Sigmoid colon (tissue), 6 donors: ENCODE measurements at regions not wholly inside any gene's neighbourhood (a gene's known extent, or its start where the extent isn't known, plus 50 kb on each side); places are given as distances from the start of the nearest gene placed in this dataset.

Experiments
- DNase-seq: peaks from one replicate; pipeline ENCODE4 v3.0.0-alpha.2; 2019
- H3K27ac ChIP-seq, 4 donors: fragments of 200-600 bp; sonication (generic); one replicate each; pipeline ENCODE4 v1.5.1; 2016 to 2019; ENCODE audit warnings: mild to moderate bottlenecking in 1 of 4
- H3K27me3 ChIP-seq, 3 donors: fragments of 200-600 bp; sonication (generic); one replicate each; pipeline ENCODE4 v1.5.1; 2019; ENCODE audit warnings: mild to moderate bottlenecking in 1 of 3
- H3K36me3 ChIP-seq, 4 donors: fragments of 200-600 bp; sonication (generic); one replicate each; pipeline ENCODE4 v1.5.1; 2016 to 2019
- H3K4me1 ChIP-seq, 4 donors: fragments of 200-600 bp; sonication (generic); one replicate each; pipeline ENCODE4 v1.5.1; 2017 to 2019
- H3K4me3 ChIP-seq, 4 donors: fragments of 200-600 bp; sonication (generic); one replicate each; pipeline ENCODE4 v1.5.1; 2017 to 2019; ENCODE audit warnings: mild to moderate bottlenecking in 2 of 4, moderate library complexity in 1 of 4
- H3K9me3 ChIP-seq, 4 donors: fragments of 200-600 bp in 3 of 4; sonication (generic) in 3 of 4; one replicate each; pipeline versions ENCODE4 v1.5.1 to v1.6.1; 2013 to 2019
- CTCF ChIP-seq, 4 experiments: fragments of 450-650 bp in 3 of 4; fragments of 200-600 bp in 1 of 4; IDR thresholded peaks; one replicate each; pipeline ENCODE4 v1.5.1; 2016 to 2019; ENCODE audit warnings: antibody characterized with exemption in 4 of 4, mild to moderate bottlenecking in 3 of 4, moderate library complexity in 2 of 4
- EP300 ChIP-seq, 4 donors: sonication (generic); formaldehyde crosslinking; IDR thresholded peaks; one replicate each; pipeline ENCODE4 v1.6.1; 2017; ENCODE audit warnings: antibody characterized with exemption in 4 of 4
- POLR2A ChIP-seq, 2 donors: fragments of 450-650 bp; IDR thresholded peaks; one replicate each; pipeline ENCODE4 v1.6.1; 2016; ENCODE audit warnings: antibody characterized with exemption in 2 of 2, mild to moderate bottlenecking in 2 of 2, moderate library complexity in 2 of 2
- POLR2AphosphoS5 ChIP-seq, 4 donors: sonication (generic); formaldehyde crosslinking; IDR thresholded peaks; one replicate each; pipeline ENCODE4 v1.6.1; 2017; ENCODE audit warnings: antibody characterized with exemption in 4 of 4
- WGBS, 2 donors: extraction: QIAGEN DNeasy Blood & Tissue Kit; methylation state at CpG; one replicate each; pipeline ENCODE4 v1.1.7; 2013; 5-methylcytosine and 5-hydroxymethylcytosine counted together
- intact Hi-C: fragments of 100-400 bp; cut with DNase I; formaldehyde crosslinking; loops from one replicate; pipeline ENCODE4 v1.15.1; 2023
- donor health status: healthy with polysubstance abuse.
- donor health status: healthy.

GRCh38 chr15:39494462-39494861 lies 86.4 kb upstream of the THBS1 start:
- peaks cover 0 to 85% (median 72%) of the 10 kb centered on the region in 4 donors for H3K4me1 ChIP-seq
- H3K27me3 ChIP-seq: no peaks in the 10 kb centered on the region
- 58 to 87% methylated on average over 2 of the region's 2 CpGs for WGBS, 2 donors
- H3K27ac ChIP-seq: no peak overlapping the region
- H3K9me3 ChIP-seq: no peaks in the 10 kb centered on the region
- DNase-seq: no peak
- no peak for TF ChIP-seq CTCF (IDR thresholded peaks at IDR 0.05)
- TF ChIP-seq POLR2A (IDR thresholded peaks at IDR 0.05): no peak
- TF ChIP-seq POLR2AphosphoS5 (IDR thresholded peaks at IDR 0.05): no peak
- TF ChIP-seq EP300 (IDR thresholded peaks at IDR 0.05): no peak
- no peak overlapping the region for H3K4me3 ChIP-seq
- intact Hi-C loops: loop anchor here (5.0 kb wide), 3 partner anchors 83 to 297 kb away; no protein-coding TSS in a partner anchor
- H3K36me3 ChIP-seq: no peaks in the 10 kb centered on the region

DNA sequence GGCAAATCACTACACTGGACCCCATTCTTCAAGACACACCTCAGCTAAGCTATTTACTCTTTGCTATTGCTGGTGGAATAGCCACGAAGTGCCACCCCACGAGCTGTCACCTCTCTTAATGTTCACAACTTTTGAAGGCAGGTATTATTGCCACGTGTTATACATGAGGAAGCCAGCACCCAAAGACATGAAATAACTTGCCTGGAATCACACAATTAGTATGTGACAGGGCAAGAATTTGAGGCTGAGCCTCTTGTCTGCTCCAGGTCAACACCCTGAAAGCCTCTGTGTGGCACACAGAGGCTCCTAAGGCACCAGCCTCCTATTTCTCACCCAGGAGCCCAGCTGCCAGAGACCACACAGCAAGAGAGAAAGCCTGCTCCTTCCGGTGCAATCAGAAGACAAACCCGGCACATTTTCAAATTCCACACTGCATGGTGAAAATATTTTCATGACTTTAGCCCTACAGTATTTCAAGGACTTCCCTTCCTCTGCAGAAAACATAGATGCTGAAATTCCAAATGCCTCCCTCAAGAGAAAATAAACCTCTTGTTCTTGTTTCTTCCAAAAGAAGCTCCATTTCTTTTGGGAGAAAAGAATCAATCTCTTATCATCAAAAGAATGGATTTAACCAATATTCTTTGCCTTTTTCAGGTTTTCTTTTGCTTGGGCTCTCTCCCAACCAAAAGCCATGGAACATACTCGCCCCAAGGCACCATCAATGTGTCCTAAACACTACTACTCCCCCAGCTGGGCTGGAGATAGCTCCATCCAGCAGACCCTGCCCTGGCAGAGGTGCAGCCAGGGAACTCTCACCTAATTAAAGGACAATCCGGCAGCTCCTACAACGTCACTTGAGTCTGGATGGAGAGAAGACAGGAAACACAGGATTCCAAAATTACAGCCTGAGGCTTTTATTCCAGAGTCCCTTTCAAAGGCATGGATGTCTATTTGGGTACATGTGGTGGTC lies 84.7 kb upstream of the THBS1 start:
- peak overlapping the region; percentile 17 to 79 (median 55) for H3K27ac ChIP-seq
- intact Hi-C loops: no loop called here
- H3K36me3 ChIP-seq: no peaks in the 10 kb centered on the region
- DNase-seq: no peak
- H3K4me3 ChIP-seq: no peak overlapping the region
- H3K4me1 ChIP-seq: peaks cover 0 to 74% (median 57%) of the 10 kb centered on the region in 4 donors
- no peaks in the 10 kb centered on the region for H3K9me3 ChIP-seq
- H3K27me3 ChIP-seq: no peaks in the 10 kb centered on the region
- no peak for TF ChIP-seq CTCF (IDR thresholded peaks at IDR 0.05)
- no peak for TF ChIP-seq POLR2AphosphoS5 (IDR thresholded peaks at IDR 0.05)
- TF ChIP-seq EP300 (IDR thresholded peaks at IDR 0.05): no peak
- no peak for TF ChIP-seq POLR2A (IDR thresholded peaks at IDR 0.05)
- WGBS, 2 donors: 62 to 65% methylated on average over 8 of the region's 8 CpGs

DNA sequence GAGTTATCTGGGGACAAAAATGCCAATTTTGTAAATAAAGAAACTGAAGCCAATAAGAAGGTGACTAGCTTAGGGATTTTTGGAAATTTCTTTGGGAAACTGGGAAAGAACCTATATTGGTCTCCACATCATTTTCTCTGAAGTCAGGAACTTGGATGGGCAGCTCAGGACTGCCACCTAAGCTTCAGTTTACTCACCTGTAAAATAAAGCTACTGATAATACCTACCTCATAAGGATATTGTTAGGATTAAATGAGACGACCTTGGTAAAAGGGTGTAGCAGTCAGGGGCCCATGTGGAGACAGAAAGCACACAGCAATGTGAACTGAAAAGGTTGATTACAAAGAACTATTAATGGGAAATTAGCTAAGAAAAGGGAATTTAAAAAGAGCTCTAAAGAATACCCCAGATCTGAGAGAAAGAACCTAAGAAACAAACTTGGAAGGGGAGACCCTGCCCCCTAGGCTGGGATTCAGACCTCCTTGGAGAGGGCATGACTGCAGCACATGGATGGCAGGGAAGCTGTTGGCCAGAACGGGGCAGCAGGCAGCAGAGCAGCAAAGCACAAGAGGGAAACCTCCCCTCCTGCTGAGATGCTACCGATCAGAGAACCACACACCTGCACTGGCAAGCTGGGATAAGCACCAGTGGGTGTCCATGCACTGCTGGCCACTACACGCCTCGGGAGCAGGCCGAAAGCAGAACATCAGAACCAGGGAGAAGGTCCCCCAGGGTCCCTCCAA lies 83.7 kb upstream of the THBS1 start:
- no peak for DNase-seq
- WGBS, 2 donors: 75 to 85% methylated on average over 6 of the region's 6 CpGs
- no peaks in the 10 kb centered on the region for H3K9me3 ChIP-seq
- intact Hi-C loops: no loop called here
- H3K4me1 ChIP-seq: peaks cover 0 to 76% (median 56%) of the 10 kb centered on the region in 4 donors
- peak overlapping the region in 3 of 4 donors; percentile 7 to 79 (median 72) for H3K27ac ChIP-seq
- no peak for TF ChIP-seq POLR2A (IDR thresholded peaks at IDR 0.05)
- TF ChIP-seq CTCF (IDR thresholded peaks at IDR 0.05): no peak
- no peak for TF ChIP-seq EP300 (IDR thresholded peaks at IDR 0.05)
- no peak for TF ChIP-seq POLR2AphosphoS5 (IDR thresholded peaks at IDR 0.05)
- no peaks in the 10 kb centered on the region for H3K36me3 ChIP-seq
- H3K27me3 ChIP-seq: no peaks in the 10 kb centered on the region
- no peak overlapping the region for H3K4me3 ChIP-seq

- no peak for TF ChIP-seq EP300 (IDR thresholded peaks at IDR 0.05)
- no peak for TF ChIP-seq CTCF (IDR thresholded peaks at IDR 0.05)
- TF ChIP-seq POLR2AphosphoS5 (IDR thresholded peaks at IDR 0.05): no peak
- no peak for TF ChIP-seq POLR2A (IDR thresholded peaks at IDR 0.05)
- H3K4me1 ChIP-seq: peaks cover 0 to 76% (median 56%) of the 10 kb centered on the region in 4 donors
- no peaks in the 10 kb centered on the region for H3K27me3 ChIP-seq
- intact Hi-C loops: no loop called here
- no peaks in the 10 kb centered on the region for H3K36me3 ChIP-seq
- DNase-seq: no peak
- H3K9me3 ChIP-seq: no peaks in the 10 kb centered on the region
- WGBS, 2 donors: 51 to 61% methylated on average over 4 of the region's 4 CpGs
- H3K27ac ChIP-seq: peak overlapping the region; percentile 53 to 79 (median 67)
- H3K4me3 ChIP-seq: no peak overlapping the region
Observed at GRCh38 chr15:39497759-39498565, 82.9 kb upstream of the THBS1 start.
